Ishikawa (cell line): ENCODE measurements at regions not wholly inside any gene's neighbourhood (a gene's known extent, or its start where the extent isn't known, plus 50 kb on each side); places are given as distances from the start of the nearest gene placed in this dataset.

Experiments used
- CEBPB ChIP-seq: IDR thresholded peaks from 2 replicates; pipeline ENCODE4 v1.6.1; 2012
- CREB1 ChIP-seq: IDR thresholded peaks from 2 replicates; pipeline ENCODE4 v1.6.1; 2012; ENCODE audit warnings: low read depth
- EGR1 ChIP-seq: IDR thresholded peaks from 2 replicates; pipeline ENCODE4 v1.6.1; 2012
- EP300 ChIP-seq: IDR thresholded peaks from 2 replicates; pipeline ENCODE4 v1.6.1; 2012; ENCODE audit warnings: borderline replicate concordance
- FOXM1 ChIP-seq: IDR thresholded peaks from 2 replicates; pipeline ENCODE4 v1.6.1; 2012; ENCODE audit warnings: low read depth, borderline replicate concordance
- NFIC ChIP-seq: IDR thresholded peaks from 2 replicates; pipeline ENCODE4 v1.6.1; 2012
- RAD21 ChIP-seq: IDR thresholded peaks from 2 replicates; pipeline ENCODE4 v1.6.1; 2012; ENCODE audit warnings: low read depth
- REST ChIP-seq: IDR thresholded peaks from 2 replicates; pipeline ENCODE4 v1.6.1; 2012; ENCODE audit warnings: low read depth, mild to moderate bottlenecking
- TAF1 ChIP-seq: IDR thresholded peaks from 2 replicates; pipeline ENCODE4 v1.6.1; 2012; ENCODE audit warnings: low read depth, mild to moderate bottlenecking
- TCF12 ChIP-seq: IDR thresholded peaks from 2 replicates; pipeline ENCODE4 v1.6.1; 2012; ENCODE audit warnings: low read depth
- TEAD4 ChIP-seq: IDR thresholded peaks from 2 replicates; pipeline ENCODE4 v1.6.1; 2012
- USF1 ChIP-seq: IDR thresholded peaks from 2 replicates; pipeline ENCODE4 v1.6.1; 2012
- YY1 ChIP-seq: IDR thresholded peaks from 2 replicates; pipeline ENCODE4 v1.6.1; 2012; ENCODE audit warnings: low read depth
- ZBTB7A ChIP-seq: IDR thresholded peaks from 2 replicates; pipeline ENCODE4 v1.6.1; 2012; ENCODE audit warnings: low read depth
- TF ChIP-seq, protein P1 (sequence below): IDR thresholded peaks from 2 replicates; pipeline ENCODE4 v1.6.1; 2012

- no peak for TF ChIP-seq YY1
- no peak for TF ChIP-seq TEAD4
- TF ChIP-seq EP300 = no peak
These were observed 83.7 kb upstream of the PPP2R2D start for GRCh38 chr10:131816941-131817700.

DNA sequence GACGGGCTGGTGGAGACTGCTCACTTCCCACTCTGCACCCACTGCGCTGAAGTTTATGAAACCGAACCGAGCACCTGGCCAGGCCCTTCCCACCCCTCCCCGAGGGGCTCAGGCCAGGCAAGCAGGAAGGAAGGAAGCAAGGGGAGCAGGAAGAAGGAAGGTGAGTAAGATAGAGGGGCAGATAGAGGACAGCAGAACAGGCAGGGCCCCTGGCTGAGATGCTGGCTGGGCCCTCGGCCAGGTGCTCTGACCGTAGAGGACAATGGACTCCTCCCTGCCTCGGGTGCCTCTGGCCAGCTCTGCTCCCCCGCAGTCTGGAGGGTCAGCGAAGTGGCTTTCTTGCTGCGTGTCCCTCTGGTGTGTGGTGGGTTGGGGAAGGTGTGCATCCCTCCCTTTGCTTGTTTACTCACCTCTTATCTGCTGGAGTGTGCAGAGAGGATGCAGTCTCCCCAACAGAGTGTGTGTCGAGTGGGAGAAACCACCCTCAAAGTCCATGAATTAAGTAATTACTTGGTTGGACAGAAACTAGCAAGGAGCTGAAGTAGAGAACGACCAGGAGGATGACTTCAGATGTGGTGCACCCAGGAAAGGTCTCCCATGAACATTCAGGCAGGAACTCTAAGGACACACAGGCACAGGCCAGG, 82.8 kb upstream of the PPP2R2D start:
- no peak for TF ChIP-seq NFIC
- no peak for TF ChIP-seq TCF12
- no peak for TF ChIP-seq YY1
- TF ChIP-seq RAD21 = no peak
- TF ChIP-seq ZBTB7A = no peak
- TF ChIP-seq TEAD4 = no peak
- TF ChIP-seq CEBPB = no peak
- TF ChIP-seq EGR1 = no peak
- no peak for TF ChIP-seq TAF1
- no peak for TF ChIP-seq CREB1
- TF ChIP-seq REST = no peak
- no peak for TF ChIP-seq USF1
- TF ChIP-seq FOXM1 = no peak
- no peak for TF ChIP-seq EP300
- TF ChIP-seq, protein P1, sequence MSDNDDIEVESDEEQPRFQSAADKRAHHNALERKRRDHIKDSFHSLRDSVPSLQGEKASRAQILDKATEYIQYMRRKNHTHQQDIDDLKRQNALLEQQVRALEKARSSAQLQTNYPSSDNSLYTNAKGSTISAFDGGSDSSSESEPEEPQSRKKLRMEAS = no peak

GRCh38 chr10:131818510-131819234, 82.1 kb upstream of the PPP2R2D start:
- TF ChIP-seq CREB1 (no peak), TEAD4 (no peak), NFIC (0 out of 2 replicates have a peak, but pooled peaks have one; percentile 24), USF1 (no peak)
- TF ChIP-seq, protein P1 = no peak

DNA sequence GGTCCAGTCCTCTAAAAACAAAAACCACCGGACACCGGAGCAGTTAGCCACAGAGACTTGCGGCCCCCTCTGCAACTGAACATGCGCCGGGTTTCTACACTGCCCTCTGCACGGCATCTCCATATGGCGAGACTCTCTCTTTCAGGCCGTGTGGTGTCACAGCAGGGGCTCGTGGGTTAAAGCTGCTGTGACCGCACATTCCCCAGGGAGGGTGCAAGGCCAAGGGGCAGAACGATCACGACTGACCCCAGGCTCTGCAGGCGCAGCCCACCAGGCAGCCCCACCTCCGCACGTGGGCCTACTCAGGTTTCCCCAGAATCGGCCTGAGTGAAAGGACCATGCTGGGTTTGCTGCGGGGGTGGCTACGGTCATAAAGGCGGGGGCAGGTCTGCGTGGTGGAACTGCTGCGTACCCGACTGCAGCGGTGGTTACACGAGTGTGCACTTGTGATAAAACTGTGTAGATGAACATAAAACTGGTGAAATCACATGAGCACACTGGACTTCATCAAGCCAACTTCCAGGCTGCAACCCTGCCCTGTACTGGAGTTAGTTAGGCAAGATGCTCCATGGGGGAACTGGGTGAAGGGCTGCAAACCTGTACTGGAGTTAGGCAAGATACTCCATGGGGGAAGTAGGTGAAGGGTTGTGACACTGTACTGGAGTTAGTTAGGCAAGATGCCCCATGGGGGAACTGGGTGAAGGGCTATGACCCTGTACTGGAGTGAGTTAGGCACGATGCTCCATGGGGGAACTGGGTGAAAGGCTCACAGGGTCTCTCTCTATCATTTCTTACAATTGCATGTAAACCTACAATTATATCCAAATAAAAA, 81.4 kb upstream of the PPP2R2D start:
- TF ChIP-seq EP300 (no peak), TAF1 (no peak), EGR1 (no peak), REST (no peak), YY1 (no peak), TEAD4 (no peak), NFIC (no peak), CREB1 (no peak), ZBTB7A (no peak), CEBPB (no peak), USF1 (no peak), TCF12 (no peak)
- TF ChIP-seq, protein P1 = no peak
